CD14-positive monocyte (primary cell): ENCODE measurements at regions not wholly inside any gene's neighbourhood (a gene's known extent, or its start where the extent isn't known, plus 50 kb on each side); places are given as distances from the start of the nearest gene placed in this dataset.

Experiments
- DNase-seq, 3 donors: peaks; one replicate each; pipeline ENCODE4 v3.0.0-alpha.2; 2011 to 2022
- H2AFZ ChIP-seq: 2 replicates; pipeline ENCODE4 v1.6.0; 2012; ENCODE audit warnings: mild to moderate bottlenecking, low read depth, low read length, inconsistent platforms; ENCODE audit not compliant: insufficient read depth, poor library complexity, severe bottlenecking
- H3K27ac ChIP-seq, 2 donors: 1 replicate in 1 of 2; 2 replicates in 1 of 2; pipeline ENCODE4 v1.5.1; 2012 to 2013; ENCODE audit warnings: low read length in 2 of 2, control low read depth in 1 of 2, inconsistent platforms in 1 of 2, low read depth in 1 of 2, mild to moderate bottlenecking in 1 of 2
- H3K27me3 ChIP-seq, 2 donors: one replicate each; pipeline versions ENCODE4 v1.6.0 to v1.6.1; 2011 to 2013; ENCODE audit warnings: low read length in 2 of 2; ENCODE audit not compliant: control insufficient read depth in 2 of 2, insufficient read depth in 2 of 2
- H3K36me3 ChIP-seq, 2 donors: replicated peaks in 1 of 2; 1 replicate in 1 of 2; 2 replicates in 1 of 2; pipeline versions ENCODE4 v1.5.1 to v1.6.1; 2012 to 2013; ENCODE audit warnings: low read length in 2 of 2, control low read depth in 1 of 2, inconsistent platforms in 1 of 2, mild to moderate bottlenecking in 1 of 2; ENCODE audit not compliant: insufficient read depth in 2 of 2, control insufficient read depth in 1 of 2
- H3K4me1 ChIP-seq, 2 donors: 1 replicate in 1 of 2; 2 replicates in 1 of 2; pipeline versions ENCODE4 v1.5.1 to v1.6.1; 2012 to 2013; ENCODE audit warnings: low read length in 2 of 2, control low read depth in 1 of 2, inconsistent platforms in 1 of 2, mild to moderate bottlenecking in 1 of 2, moderate library complexity in 1 of 2; ENCODE audit not compliant: insufficient read depth in 2 of 2, control insufficient read depth in 1 of 2
- H3K4me2 ChIP-seq: replicated peaks from 2 replicates; pipeline ENCODE3; 2012; ENCODE audit warnings: low read length, moderate library complexity, mild to moderate bottlenecking; ENCODE audit not compliant: poor library complexity, severe bottlenecking; ENCODE audit errors: extremely low read depth
- H3K4me3 ChIP-seq, 3 experiments: fragments of 200-600 bp in 1 of 3; sonication (generic) in 1 of 3; replicated peaks in 1 of 3; 1 replicate in 2 of 3; 2 replicates in 1 of 3; pipeline ENCODE4 v1.5.1; 2011 to 2013; ENCODE audit warnings: low read length in 3 of 3, mild to moderate bottlenecking in 3 of 3, control low read depth in 2 of 3, low read depth in 2 of 3, inconsistent platforms in 1 of 3, moderate library complexity in 1 of 3
- H3K79me2 ChIP-seq: 2 replicates; pipeline ENCODE4 v1.6.0; 2012; ENCODE audit warnings: mild to moderate bottlenecking, control low read depth, inconsistent platforms, low read length, moderate library complexity; ENCODE audit not compliant: insufficient read depth
- H3K9ac ChIP-seq: 2 replicates; pipeline ENCODE4 v1.6.0; 2017; ENCODE audit warnings: low read length, mild to moderate bottlenecking; ENCODE audit not compliant: insufficient read depth, poor library complexity, severe bottlenecking
- H3K9me3 ChIP-seq, 2 donors: replicated peaks in 1 of 2; 1 replicate in 1 of 2; 2 replicates in 1 of 2; pipeline versions ENCODE4 v1.5.1 to v1.6.1; 2012 to 2013; ENCODE audit warnings: low read length in 2 of 2, control low read depth in 1 of 2; ENCODE audit not compliant: control insufficient read depth in 1 of 2, insufficient read depth in 1 of 2
- H4K20me1 ChIP-seq: 2 replicates; pipeline ENCODE4 v1.6.0; 2012; ENCODE audit warnings: mild to moderate bottlenecking, low read length, control low read depth, moderate library complexity; ENCODE audit not compliant: insufficient read depth
- H3K27ac Mint-ChIP-seq, 7 donors: one replicate each; pipeline ENCODE4 v1.8.0; 2020; ENCODE audit warnings: mild to moderate bottlenecking in 7 of 7, mixed read lengths in 7 of 7, moderate library complexity in 6 of 7, inconsistent platforms in 2 of 7
- H3K27me3 Mint-ChIP-seq, 3 donors: one replicate each; pipeline ENCODE4 v1.8.0; 2021 to 2022; ENCODE audit warnings: low read depth in 3 of 3, mild to moderate bottlenecking in 3 of 3, mixed read lengths in 3 of 3, moderate library complexity in 3 of 3, inconsistent platforms in 1 of 3
- H3K36me3 Mint-ChIP-seq, 2 donors: one replicate each; pipeline ENCODE4 v1.8.0; 2020; ENCODE audit warnings: mixed read lengths in 2 of 2, inconsistent platforms in 1 of 2, mild to moderate bottlenecking in 1 of 2
- H3K4me1 Mint-ChIP-seq: one replicate; pipeline ENCODE4 v1.8.0; 2020; ENCODE audit warnings: mild to moderate bottlenecking, mixed read lengths
- H3K4me3 Mint-ChIP-seq, 2 donors: one replicate each; pipeline ENCODE4 v1.8.0; 2020; ENCODE audit warnings: mild to moderate bottlenecking in 2 of 2, mixed read lengths in 2 of 2, moderate library complexity in 1 of 2
- H3K9me3 Mint-ChIP-seq, 7 donors: one replicate each; pipeline ENCODE4 v1.8.0; 2020 to 2022; ENCODE audit warnings: mixed read lengths in 7 of 7, mild to moderate bottlenecking in 6 of 7, moderate library complexity in 6 of 7, inconsistent platforms in 2 of 7
- CTCF ChIP-seq: fragments of 200-600 bp; IDR thresholded peaks from one replicate; pipeline ENCODE4 v1.8.0; 2022; ENCODE audit warnings: antibody characterized with exemption, mild to moderate bottlenecking
- WGBS: methylation state at CpG from one replicate; pipeline ENCODE4 v1.1.5; 2013; ENCODE audit warnings: missing lambda C conversion rate; ENCODE audit not compliant: insufficient coverage; 5-methylcytosine and 5-hydroxymethylcytosine counted together
- intact Hi-C, 2 donors: fragments of 100-400 bp; cut with micrococcal nuclease; formaldehyde crosslinking; loops; one replicate each; pipeline versions ENCODE4 v1.15.0 to v1.15.1; 2023

GRCh38 chr7:46233585-46234329 lies 312.7 kb upstream of the IGFBP3 start:
- Histone ChIP-seq H2AFZ (no peak overlapping the region), H3K4me2 (no peak overlapping the region), H3K79me2 (no peaks in the 10 kb centered on the region), H3K9ac (no peak overlapping the region), H3K4me1 (no peaks in the 10 kb centered on the region), H3K27ac (no peak overlapping the region), H3K27me3 (no peaks in the 10 kb centered on the region), H3K36me3 (no peaks in the 10 kb centered on the region), H4K20me1 (no peaks in the 10 kb centered on the region), H3K4me3 (no peak overlapping the region), H3K9me3 (no peaks in the 10 kb centered on the region)
- H3K36me3 Mint-ChIP-seq: no peaks in the 10 kb centered on the region
- H3K4me1 Mint-ChIP-seq: no peaks in the 10 kb centered on the region
- WGBS: no CpG with 5 or more reads among the region's 1 CpG
- TF ChIP-seq CTCF: no peak
- DNase-seq: no peak
- intact Hi-C loops: no loop called here
- H3K4me3 Mint-ChIP-seq: no peak overlapping the region
- no peak overlapping the region for H3K27ac Mint-ChIP-seq
- no peaks in the 10 kb centered on the region for H3K27me3 Mint-ChIP-seq
- H3K9me3 Mint-ChIP-seq: peaks cover 0 to 3% (median 1%) of the 10 kb centered on the region in 7 donors

GRCh38 chr7:46230990-46231305 lies 309.9 kb upstream of the IGFBP3 start:
- H3K36me3 Mint-ChIP-seq: no peaks in the 10 kb centered on the region
- intact Hi-C loops: no loop called here
- no peaks in the 10 kb centered on the region for H3K4me1 Mint-ChIP-seq

More at GRCh38 chr7:46230990-46231305, 309.9 kb upstream of the IGFBP3 start:
- H3K4me1 ChIP-seq: no peaks in the 10 kb centered on the region
- H3K9ac ChIP-seq: no peak overlapping the region
- peaks cover 0 to 3% (median 0%) of the 10 kb centered on the region in 7 donors for H3K9me3 Mint-ChIP-seq
- H3K27me3 Mint-ChIP-seq: no peaks in the 10 kb centered on the region
- no peak overlapping the region for H2AFZ ChIP-seq
- H3K9me3 ChIP-seq: peaks cover 0 to 2% of the 10 kb centered on the region in 2 donors
- no peak for TF ChIP-seq CTCF
- no peaks in the 10 kb centered on the region for H3K36me3 ChIP-seq
- DNase-seq: no peak
- no peaks in the 10 kb centered on the region for H4K20me1 ChIP-seq
- no peak overlapping the region for H3K4me2 ChIP-seq
- no peak overlapping the region for H3K4me3 Mint-ChIP-seq
- H3K79me2 ChIP-seq: no peaks in the 10 kb centered on the region
- H3K27me3 ChIP-seq: no peaks in the 10 kb centered on the region
- no peak overlapping the region for H3K27ac ChIP-seq
- no peak overlapping the region for H3K4me3 ChIP-seq
- H3K27ac Mint-ChIP-seq: no peak overlapping the region
